Calu3 (cell line): ENCODE measurements at regions not wholly inside any gene's neighbourhood (a gene's known extent, or its start where the extent isn't known, plus 50 kb on each side); places are given as distances from the start of the nearest gene placed in this dataset.
A peak's percentile ranks its signal among the peaks of the same experiment; 100 is the strongest.

Experiments
- BruUV-seq: library from RNA; stranded (reverse); fragments of 400-500 nt; replicated peaks from 2 replicates; lab custom pipeline; 2021; lab: Mats Ljungman, UMichigan
- CTCF ChIA-PET: fragments of 300-600 bp; sonication (Branson Sonifier 250); formaldehyde crosslinking; loops from one replicate; lab custom pipeline; 2022; ENCODE audit warnings: antibody characterized with exemption; lab: Charles Lee
- DNase-seq: peaks from one replicate; pipeline ENCODE4 v3.0.0; 2022
- H3K27ac Mint-ChIP-seq: one replicate; pipeline ENCODE4 v1.8.0; 2022; ENCODE audit warnings: mixed read lengths; ENCODE audit not compliant: unreplicated experiment
- H3K27me3 Mint-ChIP-seq: one replicate; pipeline ENCODE4 v1.8.0; 2022; ENCODE audit warnings: mixed read lengths; ENCODE audit not compliant: unreplicated experiment
- H3K36me3 Mint-ChIP-seq: one replicate; pipeline ENCODE4 v1.8.0; 2022; ENCODE audit warnings: mild to moderate bottlenecking, moderate library complexity, mixed read lengths; ENCODE audit not compliant: insufficient read depth, unreplicated experiment
- H3K4me1 Mint-ChIP-seq: one replicate; pipeline ENCODE4 v1.8.0; 2022; ENCODE audit warnings: mild to moderate bottlenecking, low read depth, mixed read lengths; ENCODE audit not compliant: unreplicated experiment
- H3K4me3 Mint-ChIP-seq: one replicate; pipeline ENCODE4 v1.8.0; 2022; ENCODE audit warnings: mild to moderate bottlenecking, low read depth, moderate library complexity, mixed read lengths; ENCODE audit not compliant: unreplicated experiment
- H3K9me3 Mint-ChIP-seq: one replicate; pipeline ENCODE4 v1.8.0; 2022; ENCODE audit warnings: low read depth, mixed read lengths; ENCODE audit not compliant: unreplicated experiment
- CTCF ChIP-seq: fragments of 200-600 bp; IDR thresholded peaks from one replicate; pipeline ENCODE4 v1.8.0; 2022; ENCODE audit warnings: antibody characterized with exemption; ENCODE audit not compliant: unreplicated experiment
- intact Hi-C: fragments of 100-400 bp; cut with micrococcal nuclease; formaldehyde crosslinking; loops from one replicate; pipeline ENCODE4 v1.10.0; 2022; ENCODE audit not compliant: unreplicated experiment

GRCh38 chrX:45783002-45783401, 582.3 kb upstream of the DIPK2B start:
- no TSS peak for BruUV-seq
- Mint-ChIP-seq H3K4me3 (no peak overlapping the region), H3K4me1 (peaks cover 76% of the 10 kb centered on the region), H3K27me3 (no peaks in the 10 kb centered on the region), H3K27ac (peak overlapping the region; percentile 70), H3K9me3 (no peaks in the 10 kb centered on the region), H3K36me3 (peaks cover 33% of the 10 kb centered on the region)
- no peak for TF ChIP-seq CTCF
- intact Hi-C loops, result no loop called here
- DNase-seq, result no peak
- CTCF ChIA-PET, result no interaction called here

- Mint-ChIP-seq H3K36me3 (peaks cover 39% of the 10 kb centered on the region), H3K4me3 (no peak overlapping the region), H3K27me3 (no peaks in the 10 kb centered on the region), H3K27ac (peak overlapping the region; percentile 70), H3K9me3 (no peaks in the 10 kb centered on the region), H3K4me1 (peaks cover 84% of the 10 kb centered on the region)
- CTCF ChIA-PET, result no interaction called here
- BruUV-seq, result no TSS peak
- intact Hi-C loops, result no loop called here
- no peak for TF ChIP-seq CTCF
- DNase-seq, result no peak
These were observed 581.4 kb upstream of the DIPK2B start for GRCh38 chrX:45781901-45782553.

GRCh38 chrX:45778616-45779015, 577.9 kb upstream of the DIPK2B start:
- H3K36me3 Mint-ChIP-seq, result peaks cover 47% of the 10 kb centered on the region
- no peak overlapping the region for H3K4me3 Mint-ChIP-seq
- no peaks in the 10 kb centered on the region for H3K27me3 Mint-ChIP-seq
- no peaks in the 10 kb centered on the region for H3K9me3 Mint-ChIP-seq
- intact Hi-C loops, result no loop called here
- BruUV-seq, result no TSS peak
- H3K4me1 Mint-ChIP-seq, result peaks cover 69% of the 10 kb centered on the region
- no peak for TF ChIP-seq CTCF
- DNase-seq, result no peak
- CTCF ChIA-PET, result interaction anchor here (1.5 kb wide), 1 partner anchor 9 kb away, joined by 3 read pairs; no protein-coding TSS in a partner anchor
- H3K27ac Mint-ChIP-seq, result no peak overlapping the region

GRCh38 chrX:45777366-45777765, 576.7 kb upstream of the DIPK2B start:
- H3K4me1 Mint-ChIP-seq, result peaks cover 62% of the 10 kb centered on the region
- peak overlapping the region; percentile 16 for H3K27ac Mint-ChIP-seq
- no peaks in the 10 kb centered on the region for H3K27me3 Mint-ChIP-seq
- CTCF ChIA-PET, result interaction anchor here (1.2 to 1.5 kb wide), 2 partner anchors 8 to 24 kb away, joined by 3 read pairs; no protein-coding TSS in a partner anchor
- no peaks in the 10 kb centered on the region for H3K9me3 Mint-ChIP-seq
- intact Hi-C loops, result no loop called here
- H3K36me3 Mint-ChIP-seq, result peaks cover 38% of the 10 kb centered on the region
- no TSS peak for BruUV-seq
- no peak for TF ChIP-seq CTCF
- H3K4me3 Mint-ChIP-seq, result peak overlapping the region; percentile 29
- DNase-seq, result no peak
